Natural killer cell (primary cell): ENCODE measurements at regions not wholly inside any gene's neighbourhood (a gene's known extent, or its start where the extent isn't known, plus 50 kb on each side); places are given as distances from the start of the nearest gene placed in this dataset.

Experiments used
- ATAC-seq, 3 donors: fragments of 150-1000 bp in 2 of 3; fragments of 200-7000 bp in 1 of 3; cut with Tn5 transposase; 1 replicate in 1 of 3; 2 replicates in 2 of 3; pipeline ENCODE4 v1.10.0; 2021; ENCODE audit warnings: mild to moderate bottlenecking in 2 of 3, moderate library complexity in 2 of 3
- DNase-seq, 2 donors: peaks; one replicate each; pipeline versions ENCODE4 v3.0.0 to v3.0.0-alpha.2; 2013 to 2021; ENCODE audit warnings: mixed read lengths in 1 of 2
- H3K27ac ChIP-seq: one replicate; pipeline ENCODE4 v1.5.1; 2013; ENCODE audit warnings: mild to moderate bottlenecking, low read length
- H3K27me3 ChIP-seq: one replicate; pipeline ENCODE4 v1.6.1; 2013; ENCODE audit warnings: low read length; ENCODE audit not compliant: control insufficient read depth, insufficient read depth
- H3K36me3 ChIP-seq: one replicate; pipeline ENCODE4 v1.6.1; 2013; ENCODE audit warnings: low read length; ENCODE audit not compliant: control insufficient read depth, insufficient read depth
- H3K4me1 ChIP-seq: one replicate; pipeline ENCODE4 v1.6.1; 2013; ENCODE audit warnings: low read length; ENCODE audit not compliant: control insufficient read depth, insufficient read depth
- H3K4me3 ChIP-seq: one replicate; pipeline ENCODE4 v1.5.1; 2013; ENCODE audit warnings: low read length
- H3K9me3 ChIP-seq: one replicate; pipeline ENCODE4 v1.6.1; 2013; ENCODE audit warnings: low read length; ENCODE audit not compliant: control insufficient read depth, insufficient read depth
- H3K27ac Mint-ChIP-seq, 2 donors: one replicate each; pipeline ENCODE4 v1.8.0; 2022; ENCODE audit warnings: mild to moderate bottlenecking in 2 of 2, mixed read lengths in 2 of 2, moderate library complexity in 1 of 2
- H3K27me3 Mint-ChIP-seq, 2 donors: one replicate each; pipeline ENCODE4 v1.8.0; 2022; ENCODE audit warnings: low read depth in 2 of 2, mixed read lengths in 2 of 2
- H3K36me3 Mint-ChIP-seq: one replicate; pipeline ENCODE4 v1.8.0; 2022; ENCODE audit warnings: mixed read lengths
- H3K4me1 Mint-ChIP-seq, 2 donors: one replicate each; pipeline ENCODE4 v1.8.0; 2022; ENCODE audit warnings: mixed read lengths in 2 of 2
- H3K4me3 Mint-ChIP-seq: one replicate; pipeline ENCODE4 v1.8.0; 2022; ENCODE audit warnings: mild to moderate bottlenecking, moderate library complexity, mixed read lengths
- H3K9me3 Mint-ChIP-seq, 2 donors: one replicate each; pipeline ENCODE4 v1.8.0; 2022; ENCODE audit warnings: mixed read lengths in 2 of 2
- CTCF ChIP-seq: fragments of 200-600 bp; IDR thresholded peaks from one replicate; pipeline ENCODE4 v1.8.0; 2022; ENCODE audit warnings: antibody characterized with exemption
- WGBS: methylation state at CpG from one replicate; pipeline ENCODE4 v1.1.7; 2013; ENCODE audit warnings: missing lambda C conversion rate; ENCODE audit not compliant: insufficient coverage; 5-methylcytosine and 5-hydroxymethylcytosine counted together
- intact Hi-C: fragments of 100-400 bp; cut with micrococcal nuclease; formaldehyde crosslinking; loops from one replicate; pipeline ENCODE4 v1.14.2; 2022

GRCh38 chr19:28949535-28949934, 263.4 kb downstream of the UQCRFS1 start:
- TF ChIP-seq CTCF, result no peak
- peaks cover 3 to 8% of the 10 kb centered on the region in 2 donors for H3K27me3 Mint-ChIP-seq
- no peaks in the 10 kb centered on the region for H3K9me3 Mint-ChIP-seq
- WGBS, result 67% methylated on average over 4 of the region's 4 CpGs
- H3K4me1 ChIP-seq, result no peaks in the 10 kb centered on the region
- no peak for DNase-seq
- H3K4me3 Mint-ChIP-seq, result no peak overlapping the region
- no peaks in the 10 kb centered on the region for H3K9me3 ChIP-seq
- no peak for ATAC-seq
- no peak overlapping the region for H3K27ac ChIP-seq
- H3K27ac Mint-ChIP-seq, result no peak overlapping the region
- intact Hi-C loops, result no loop called here
- no peaks in the 10 kb centered on the region for H3K36me3 Mint-ChIP-seq
- H3K36me3 ChIP-seq, result no peaks in the 10 kb centered on the region
- no peaks in the 10 kb centered on the region for H3K27me3 ChIP-seq
- H3K4me3 ChIP-seq, result no peak overlapping the region
- H3K4me1 Mint-ChIP-seq, result no peaks in the 10 kb centered on the region

GRCh38 chr19:28949027-28949426, 263.9 kb downstream of the UQCRFS1 start:
- no peaks in the 10 kb centered on the region for H3K9me3 ChIP-seq
- no peaks in the 10 kb centered on the region for H3K27me3 ChIP-seq
- H3K27ac ChIP-seq, result no peak overlapping the region
- Mint-ChIP-seq H3K27me3 (peaks cover 3 to 8% of the 10 kb centered on the region in 2 donors), H3K4me3 (no peak overlapping the region), H3K27ac (no peak overlapping the region), H3K9me3 (no peaks in the 10 kb centered on the region), H3K36me3 (no peaks in the 10 kb centered on the region), H3K4me1 (no peaks in the 10 kb centered on the region)
- intact Hi-C loops, result no loop called here
- no peaks in the 10 kb centered on the region for H3K4me1 ChIP-seq
- WGBS, result 40% methylated on average over 1 of the region's 1 CpG
- H3K4me3 ChIP-seq, result no peak overlapping the region
- no peak for TF ChIP-seq CTCF
- DNase-seq, result no peak
- no peaks in the 10 kb centered on the region for H3K36me3 ChIP-seq
- no peak for ATAC-seq

- intact Hi-C loops, result no loop called here
- H3K27me3 ChIP-seq, result no peaks in the 10 kb centered on the region
- ATAC-seq, result no peak
- no peaks in the 10 kb centered on the region for H3K4me1 ChIP-seq
- no peak for DNase-seq
- H3K36me3 ChIP-seq, result no peaks in the 10 kb centered on the region
- WGBS, result 33% methylated on average over 4 of the region's 5 CpGs
- no peak overlapping the region for H3K4me3 ChIP-seq
- Mint-ChIP-seq H3K27me3 (peaks cover 3 to 8% of the 10 kb centered on the region in 2 donors), H3K9me3 (peaks cover 0 to 2% of the 10 kb centered on the region in 2 donors), H3K4me3 (no peak overlapping the region), H3K4me1 (no peaks in the 10 kb centered on the region), H3K27ac (no peak overlapping the region), H3K36me3 (no peaks in the 10 kb centered on the region)
- no peaks in the 10 kb centered on the region for H3K9me3 ChIP-seq
- no peak overlapping the region for H3K27ac ChIP-seq
- no peak for TF ChIP-seq CTCF
Measured at GRCh38 chr19:28948566-28948965, 264.4 kb downstream of the UQCRFS1 start.

- Histone ChIP-seq H3K27me3 (no peaks in the 10 kb centered on the region), H3K36me3 (no peaks in the 10 kb centered on the region), H3K4me3 (no peak overlapping the region), H3K4me1 (no peaks in the 10 kb centered on the region), H3K9me3 (no peaks in the 10 kb centered on the region), H3K27ac (no peak overlapping the region)
- intact Hi-C loops, result no loop called here
- DNase-seq (no peak), ATAC-seq (no peak)
- whole genome bisulfite sequencing, result 70% methylated on average over 13 of the region's 13 CpGs
- Mint-ChIP-seq H3K4me1 (no peaks in the 10 kb centered on the region), H3K36me3 (no peaks in the 10 kb centered on the region), H3K4me3 (no peak overlapping the region), H3K9me3 (peaks cover 0 to 2% of the 10 kb centered on the region in 2 donors), H3K27ac (no peak overlapping the region), H3K27me3 (peaks cover 3 to 8% of the 10 kb centered on the region in 2 donors)
- no peak for TF ChIP-seq CTCF
Measured at GRCh38 chr19:28948026-28948425, 264.9 kb downstream of the UQCRFS1 start.
